AML-193 (cell line): ENCODE measurements at regions not wholly inside any gene's neighbourhood (a gene's known extent, or its start where the extent isn't known, plus 50 kb on each side); places are given as distances from the start of the nearest gene placed in this dataset.
A peak's percentile ranks its signal among the peaks of the same experiment; 100 is the strongest.

ENCODE experiments used
- DNase-seq, 2 experiments: peaks; one replicate each; lab custom pipeline; 2025; lab: John Stamatoyannopoulos, UW

GRCh38 chr4:13930155-13930554 lies 302.6 kb upstream of the BOD1L1 start:
- DNase-seq = no peak

DNA sequence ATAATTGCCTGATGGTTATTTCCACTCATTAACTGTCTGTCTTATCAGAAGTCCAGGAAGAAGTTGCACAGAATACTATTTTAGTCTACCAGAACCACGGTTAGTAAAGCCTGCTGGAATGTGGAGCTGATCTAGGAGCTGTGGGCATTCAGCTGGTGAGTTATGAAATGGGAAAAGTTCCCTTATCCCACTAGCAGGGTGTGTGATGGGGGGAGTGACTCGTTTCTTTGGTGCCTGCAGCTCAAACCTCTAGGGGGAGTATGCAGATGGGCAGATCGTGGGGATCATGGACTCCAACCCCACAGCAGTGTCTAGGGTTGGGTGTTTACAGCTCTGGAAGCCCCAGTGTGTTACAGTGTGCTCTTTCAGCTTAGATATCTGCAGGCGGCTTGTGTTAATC lies 305.7 kb upstream of the BOD1L1 start:
- no peak for DNase-seq

DNA sequence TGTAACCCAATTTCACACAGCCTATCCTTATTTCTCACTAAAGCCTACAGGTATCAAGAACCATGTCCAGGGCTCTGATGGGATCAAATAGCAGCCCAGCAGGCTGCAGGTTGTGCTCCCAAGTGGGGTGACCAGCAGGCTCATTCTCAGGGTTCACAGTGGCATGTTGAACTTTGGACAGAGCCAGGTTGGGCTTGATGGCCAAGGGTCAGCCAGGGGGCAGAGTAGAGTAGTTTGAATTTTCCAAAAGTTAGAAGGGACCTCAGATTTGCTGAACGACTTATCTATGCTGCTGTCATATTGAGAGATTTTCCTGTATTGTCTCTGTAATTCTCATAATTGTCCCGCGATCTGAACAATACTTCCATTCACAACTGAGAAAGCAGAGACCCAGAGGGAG lies 310.8 kb upstream of the BOD1L1 start:
- DNase-seq = no peak

GRCh38 chr4:13940921-13941320 lies 313.4 kb upstream of the BOD1L1 start:
- no peak for DNase-seq

GRCh38 chr4:13942977-13943376 lies 315.5 kb upstream of the BOD1L1 start:
- DNase-seq = no peak

DNA sequence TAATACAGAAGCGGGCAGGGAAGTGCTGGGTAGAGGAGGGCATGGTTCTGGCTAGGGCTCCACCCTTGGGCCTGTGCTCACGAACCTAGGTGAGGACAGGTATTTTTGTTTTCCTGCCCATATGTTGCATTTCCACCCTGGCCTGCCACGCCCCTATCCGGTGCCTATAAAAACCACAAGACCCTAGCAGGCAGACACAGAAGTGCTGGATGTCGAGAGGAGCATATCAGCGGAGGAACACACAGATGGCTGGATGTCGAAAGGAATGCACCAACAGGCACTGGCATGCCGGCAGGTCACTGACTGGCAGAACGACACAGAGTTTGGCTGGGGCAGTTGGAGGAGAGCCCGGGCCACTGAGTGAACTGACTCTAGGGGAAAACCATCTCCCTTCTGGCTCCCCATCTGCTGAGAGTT lies 316.6 kb upstream of the BOD1L1 start:
- DNase-seq = no peak

DNA sequence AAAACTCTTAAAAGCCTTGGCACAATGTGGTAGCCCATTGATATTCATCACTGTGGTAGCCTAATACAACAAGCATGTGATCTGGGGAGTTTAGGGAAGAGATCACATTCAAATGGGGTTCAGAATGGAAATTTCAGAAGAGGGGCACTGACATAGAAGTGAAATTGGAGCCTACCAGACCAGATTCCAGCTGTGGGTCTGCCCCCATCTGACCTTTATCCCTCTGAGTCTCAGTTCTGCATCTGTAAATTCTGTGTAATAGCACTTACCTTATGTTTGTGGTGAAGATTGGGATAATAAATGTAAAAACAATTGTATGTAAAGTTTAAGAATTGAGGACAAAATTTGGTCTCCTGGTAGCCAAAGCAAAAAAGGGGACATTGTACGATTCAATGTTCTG lies 320.4 kb upstream of the BOD1L1 start:
- no peak for DNase-seq

DNA sequence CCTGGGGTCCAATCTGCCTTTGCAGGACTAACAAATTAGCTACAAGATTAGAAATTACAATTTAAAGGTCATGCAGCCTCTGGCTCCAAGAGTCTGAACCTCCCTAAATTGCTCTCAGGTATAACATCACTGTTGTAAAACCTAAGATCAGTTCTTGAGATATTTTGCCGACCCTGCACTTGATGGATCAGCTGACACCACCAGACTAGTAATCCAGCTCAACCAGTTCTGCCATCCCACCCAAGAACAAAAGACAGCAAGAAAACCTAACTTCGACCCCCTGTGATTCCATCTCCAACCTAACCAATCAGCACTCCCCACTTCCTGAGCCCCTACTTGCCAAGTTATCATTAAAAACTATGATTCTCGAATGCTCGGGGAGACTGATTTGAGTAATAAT lies 323.0 kb upstream of the BOD1L1 start:
- no peak for DNase-seq

DNA sequence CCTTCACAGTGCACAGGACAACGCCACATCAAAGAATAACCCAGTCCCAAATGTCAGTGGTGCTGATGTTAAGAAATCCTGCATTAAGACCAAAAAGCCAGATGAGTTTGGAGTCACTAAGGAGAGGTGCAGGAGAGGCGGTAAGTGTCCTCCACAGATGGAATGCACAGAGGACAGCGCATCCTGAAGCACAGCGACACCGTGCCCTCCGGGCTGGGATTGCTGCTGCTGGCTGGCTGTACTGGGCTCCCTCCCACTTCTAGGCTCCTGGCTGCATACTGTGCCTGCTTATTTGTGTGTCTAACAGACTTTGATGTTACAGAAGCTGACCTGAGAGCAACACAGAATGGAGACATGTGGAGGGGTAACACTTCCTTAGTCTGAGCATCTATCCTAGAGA lies 325.6 kb upstream of the BOD1L1 start:
- DNase-seq = no peak

DNA sequence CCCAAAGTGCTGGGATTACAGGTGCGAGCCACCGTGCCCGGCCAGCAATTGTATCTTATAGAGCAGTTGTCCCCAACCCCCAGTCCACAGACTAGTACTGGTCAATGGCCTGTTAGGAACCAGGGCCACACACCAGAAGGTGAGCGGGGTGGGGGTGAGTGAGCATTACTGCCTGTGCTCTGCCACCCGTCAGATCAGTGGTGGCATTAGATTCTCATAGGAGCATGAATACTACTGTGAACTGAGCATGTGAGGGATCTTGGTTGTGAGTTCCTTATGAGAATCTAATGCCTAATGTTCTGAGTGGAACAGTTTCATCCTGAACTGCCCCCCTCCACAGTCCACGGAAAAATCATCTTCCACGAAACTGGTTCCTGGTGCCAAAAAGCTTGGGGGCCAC lies 328.0 kb upstream of the BOD1L1 start:
- DNase-seq = no peak

DNA sequence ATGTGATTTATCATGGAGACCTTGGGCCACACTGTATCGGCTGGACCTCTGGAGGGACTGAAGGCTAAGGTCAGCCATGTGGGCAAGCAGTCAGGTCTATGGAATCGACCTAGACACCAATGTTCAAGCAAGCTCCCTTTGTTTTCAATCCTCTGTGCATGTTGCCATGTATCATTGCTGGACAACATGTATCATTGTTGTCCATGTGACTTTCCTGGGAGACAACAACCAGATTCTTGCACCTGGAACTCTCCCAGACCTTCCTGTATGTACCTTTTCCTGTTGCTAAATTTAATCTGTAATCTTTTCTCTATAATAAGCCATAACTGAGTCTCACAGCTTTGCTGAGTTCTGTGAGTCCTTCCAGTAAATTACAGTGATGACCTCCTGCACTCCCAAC lies 329.4 kb upstream of the BOD1L1 start:
- DNase-seq = no peak

DNA sequence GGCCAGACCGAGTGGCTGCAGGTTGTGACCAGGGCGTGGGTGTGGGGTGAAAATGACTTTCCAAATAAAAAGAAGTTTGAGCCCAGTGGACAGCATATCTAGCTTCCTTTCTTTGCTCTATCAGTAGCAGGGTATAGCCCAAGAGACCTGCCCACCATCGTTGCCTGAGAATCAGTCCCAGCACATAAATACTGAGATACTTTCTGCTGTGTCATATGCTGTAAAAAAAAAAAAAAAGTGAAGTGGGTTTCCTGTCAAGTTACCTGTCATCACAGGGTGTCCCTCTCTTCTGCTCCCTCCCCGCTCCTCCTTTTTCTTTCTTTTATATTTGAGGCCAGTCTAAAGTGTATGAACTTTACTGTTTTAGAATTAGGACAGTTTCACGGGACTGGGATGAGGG lies 330.3 kb upstream of the BOD1L1 start:
- DNase-seq = no peak

GRCh38 chr4:13963601-13964000 lies 336.1 kb upstream of the BOD1L1 start:
- DNase-seq = no peak

DNA sequence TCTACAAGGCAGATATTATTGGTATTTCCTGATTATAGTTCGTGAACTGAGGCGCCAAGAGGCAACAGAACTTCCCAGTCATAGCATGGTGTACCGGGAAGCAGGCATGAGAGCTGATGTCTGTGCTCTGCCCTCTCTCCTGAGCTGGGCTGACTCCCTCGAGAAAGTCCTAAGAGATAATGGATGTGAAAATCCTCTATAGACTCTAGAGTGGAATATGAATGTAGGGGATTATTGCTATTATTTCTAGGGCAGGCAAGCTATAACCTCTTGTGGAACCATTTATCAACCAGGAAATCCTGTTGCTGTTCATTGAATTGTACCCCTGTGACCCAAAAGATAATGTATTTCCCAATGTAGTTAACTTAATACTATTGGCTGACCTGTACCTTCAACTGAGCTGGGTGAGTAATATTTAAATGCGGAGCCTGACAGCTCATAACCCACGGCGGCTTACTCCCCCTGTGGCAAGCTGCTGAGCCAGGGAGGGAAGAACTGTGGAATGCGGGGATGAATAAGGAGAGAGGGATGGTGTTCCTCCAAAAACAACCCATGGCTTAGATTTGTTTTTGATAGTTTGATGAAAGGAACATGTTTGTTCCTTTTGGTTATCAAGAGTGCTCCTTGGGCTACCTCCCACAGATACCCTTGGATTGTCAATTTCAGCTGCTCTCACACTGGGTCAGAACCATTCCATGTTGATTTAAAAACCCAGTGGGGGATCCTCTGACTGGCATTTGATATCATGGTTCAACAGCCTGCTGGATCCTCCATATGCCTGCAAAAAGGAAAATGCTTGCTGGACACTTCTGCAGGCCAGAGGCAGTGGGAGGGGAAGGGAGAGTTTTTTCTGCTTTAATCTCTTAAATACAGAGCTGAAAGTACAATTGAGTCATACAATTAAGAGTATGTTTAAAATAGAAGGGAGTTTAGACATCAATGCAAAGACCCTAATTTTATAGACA lies 339.0 kb upstream of the BOD1L1 start:
- DNase-seq = no peak

- no peak for DNase-seq
Measured at GRCh38 chr4:13968723-13969122, 341.2 kb upstream of the BOD1L1 start.

GRCh38 chr4:13970349-13970748 lies 342.8 kb upstream of the BOD1L1 start:
- no peak for DNase-seq

DNA sequence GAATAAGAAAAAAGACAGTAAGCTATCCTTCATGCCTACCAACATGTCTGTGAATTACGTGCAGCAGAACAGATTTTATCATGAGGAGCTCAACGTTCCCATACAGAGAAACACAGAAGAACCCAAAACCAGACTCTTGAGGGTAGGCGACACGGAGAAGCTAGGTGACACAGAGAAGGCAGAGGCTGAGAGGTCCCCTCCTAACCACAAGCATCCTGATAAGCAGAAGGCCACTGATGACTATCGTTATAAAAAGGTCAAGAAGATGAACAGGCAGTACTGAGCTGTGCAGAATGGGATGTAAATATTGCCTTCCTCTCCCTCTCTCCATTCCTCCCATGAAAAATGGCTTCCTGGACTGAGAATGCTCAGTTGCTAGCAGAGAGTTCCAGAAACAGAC lies 350.2 kb upstream of the BOD1L1 start:
- DNase-seq = no peak

DNA sequence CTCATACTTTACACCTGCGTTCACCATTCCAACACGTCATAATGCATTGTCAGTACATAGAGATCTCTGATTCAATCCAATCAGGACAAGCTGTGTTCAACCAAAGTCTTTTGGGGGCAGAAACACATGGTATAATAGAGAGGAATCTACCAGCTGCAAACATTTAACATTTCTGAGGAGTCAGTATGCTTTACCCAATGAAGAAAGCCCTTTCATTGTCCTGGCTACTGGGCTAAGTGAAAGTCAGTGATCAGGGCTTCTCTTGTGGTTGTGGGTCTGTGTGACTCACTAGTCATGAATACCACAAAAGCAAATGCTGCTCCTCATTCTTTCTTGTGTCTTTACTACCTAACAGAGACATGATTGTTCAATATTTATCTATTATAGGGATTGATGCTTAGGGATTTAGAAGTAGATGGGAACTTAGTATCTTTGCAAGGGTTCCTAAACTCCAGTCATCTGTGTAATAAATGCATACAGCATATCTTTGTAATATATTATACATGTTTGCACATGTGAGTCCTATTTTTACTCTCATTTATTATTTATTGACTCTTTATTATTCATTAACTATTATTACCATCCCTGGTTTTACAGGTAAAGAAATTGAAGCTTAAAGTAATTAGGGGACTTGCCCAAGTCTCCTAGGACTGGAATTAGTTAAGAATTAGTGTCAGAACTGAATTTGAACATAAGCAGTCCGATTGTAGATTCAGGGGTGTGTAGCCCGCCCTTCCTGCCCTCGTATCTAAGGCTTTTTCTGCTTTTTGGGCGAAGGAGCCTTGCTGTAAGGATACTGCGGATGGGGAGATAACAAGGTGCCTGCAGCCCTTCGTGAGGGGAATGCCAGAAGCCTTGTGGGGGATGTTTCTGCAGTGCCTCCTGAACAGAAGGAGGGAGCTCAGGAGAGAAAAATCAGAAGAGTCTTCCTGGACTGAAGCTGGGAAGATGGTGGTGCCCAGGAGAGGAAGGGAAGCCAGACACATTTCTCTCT lies 353.1 kb upstream of the BOD1L1 start:
- DNase-seq = no peak

- no peak for DNase-seq
Measured at GRCh38 chr4:13981499-13981898, 354.0 kb upstream of the BOD1L1 start.

- DNase-seq = peak in 1 of 2 experiments; percentile 0
Measured at GRCh38 chr4:13982010-13982409, 354.5 kb upstream of the BOD1L1 start.

- no peak for DNase-seq
Measured at GRCh38 chr4:13983189-13983790, 355.8 kb upstream of the BOD1L1 start.
